DOHH2 (cell line): ENCODE measurements at regions not wholly inside any gene's neighbourhood (a gene's known extent, or its start where the extent isn't known, plus 50 kb on each side); places are given as distances from the start of the nearest gene placed in this dataset.

Experiments
- H3F3A ChIP-seq: fragments of 200-600 bp; sonication (generic), shearing (Covaris generic); 2 replicates; pipeline ENCODE4 v1.6.0; 2016; ENCODE audit warnings: antibody characterized with exemption, mild to moderate bottlenecking; ENCODE audit not compliant: control insufficient read depth, insufficient read depth
- H3K27ac ChIP-seq: fragments of 200-600 bp; sonication (generic); 2 replicates; pipeline ENCODE4 v1.5.1; 2014; ENCODE audit warnings: low read depth, mild to moderate bottlenecking, low read length, moderate library complexity
- H3K27me3 ChIP-seq: fragments of 200-600 bp; sonication (generic); 2 replicates; pipeline ENCODE4 v1.6.1; 2014; ENCODE audit warnings: mild to moderate bottlenecking, low read length, mixed read lengths; ENCODE audit not compliant: control insufficient read depth
- H3K36me3 ChIP-seq: fragments of 200-600 bp; sonication (generic); 2 replicates; pipeline ENCODE4 v1.6.1; 2014; ENCODE audit warnings: mild to moderate bottlenecking, low read length, moderate library complexity, mixed read lengths; ENCODE audit not compliant: control insufficient read depth
- H3K4me1 ChIP-seq: fragments of 200-600 bp; sonication (generic); 2 replicates; pipeline ENCODE4 v1.6.1; 2014; ENCODE audit warnings: mild to moderate bottlenecking, low read length, mixed read lengths; ENCODE audit not compliant: control insufficient read depth
- H3K4me2 ChIP-seq: fragments of 200-600 bp; sonication (generic); 2 replicates; pipeline ENCODE4 v1.6.0; 2014; ENCODE audit warnings: mild to moderate bottlenecking, low read length, moderate library complexity
- H3K4me3 ChIP-seq: fragments of 200-600 bp; sonication (generic); 2 replicates; pipeline ENCODE4 v1.5.1; 2014; ENCODE audit warnings: mild to moderate bottlenecking, low read length, mixed read lengths
- H3K79me2 ChIP-seq: fragments of 200-600 bp; sonication (generic); 2 replicates; pipeline ENCODE4 v1.6.1; 2014; ENCODE audit warnings: mild to moderate bottlenecking, low read length, mixed read lengths; ENCODE audit not compliant: control insufficient read depth
- H3K9me2 ChIP-seq: fragments of 200-600 bp; sonication (generic); replicated peaks from 2 replicates; pipeline ENCODE4 v1.6.1; 2014; ENCODE audit warnings: mild to moderate bottlenecking, low read length, mixed read lengths; ENCODE audit not compliant: control insufficient read depth
- H3K9me3 ChIP-seq: fragments of 200-600 bp; sonication (generic); 2 replicates; pipeline ENCODE4 v1.6.1; 2014; ENCODE audit warnings: antibody characterized with exemption, low read length, mixed read lengths; ENCODE audit not compliant: control insufficient read depth, insufficient read depth
- H4K20me1 ChIP-seq: fragments of 200-600 bp; sonication (generic); 2 replicates; pipeline ENCODE4 v1.6.0; 2014; ENCODE audit warnings: low read depth, mild to moderate bottlenecking, antibody characterized with exemption, low read length, moderate library complexity; ENCODE audit not compliant: control insufficient read depth, insufficient read depth
- CTCF ChIP-seq: fragments of 200-600 bp; sonication (generic); IDR thresholded peaks from one replicate; pipeline ENCODE4 v1.5.1; 2014; ENCODE audit warnings: antibody characterized with exemption, mild to moderate bottlenecking, low read depth, low read length; ENCODE audit not compliant: poor library complexity, severe bottlenecking
- EZH2phosphoT487 ChIP-seq: fragments of 200-600 bp; sonication (generic); IDR thresholded peaks from 2 replicates; pipeline ENCODE4 v1.6.1; 2017; ENCODE audit warnings: borderline replicate concordance, mild to moderate bottlenecking, antibody characterized with exemption, low read length, moderate library complexity, mixed read lengths

GRCh38 chr4:156422576-156422975 is 468.9 kb upstream of the CTSO start:
- TF ChIP-seq CTCF (no peak), EZH2phosphoT487 (no peak)
- Histone ChIP-seq H3K36me3 (no peaks in the 10 kb centered on the region), H3K9me2 (no peaks in the 10 kb centered on the region), H3K9me3 (no peaks in the 10 kb centered on the region), H3K79me2 (no peaks in the 10 kb centered on the region), H3K27ac (no peak overlapping the region), H3K4me3 (no peak overlapping the region), H3K4me1 (no peaks in the 10 kb centered on the region), H3K4me2 (no peak overlapping the region), H3K27me3 (no peaks in the 10 kb centered on the region), H3F3A (no peaks in the 10 kb centered on the region), H4K20me1 (no peaks in the 10 kb centered on the region)

- H3K27ac ChIP-seq: no peak overlapping the region
- H3K36me3 ChIP-seq: no peaks in the 10 kb centered on the region
- no peaks in the 10 kb centered on the region for H3F3A ChIP-seq
- H3K27me3 ChIP-seq: no peaks in the 10 kb centered on the region
- TF ChIP-seq CTCF: no peak
- no peak for TF ChIP-seq EZH2phosphoT487
- H3K9me2 ChIP-seq: no peaks in the 10 kb centered on the region
- no peaks in the 10 kb centered on the region for H4K20me1 ChIP-seq
- H3K4me1 ChIP-seq: no peaks in the 10 kb centered on the region
- H3K9me3 ChIP-seq: no peaks in the 10 kb centered on the region
- no peaks in the 10 kb centered on the region for H3K79me2 ChIP-seq
- H3K4me2 ChIP-seq: no peak overlapping the region
- no peak overlapping the region for H3K4me3 ChIP-seq
Observed at GRCh38 chr4:156420623-156421022, 467.0 kb upstream of the CTSO start.

- no peaks in the 10 kb centered on the region for H3K9me2 ChIP-seq
- H3K36me3 ChIP-seq: no peaks in the 10 kb centered on the region
- no peaks in the 10 kb centered on the region for H3K79me2 ChIP-seq
- H3K27ac ChIP-seq: no peak overlapping the region
- TF ChIP-seq CTCF (no peak), EZH2phosphoT487 (no peak)
- H3F3A ChIP-seq: no peaks in the 10 kb centered on the region
- H3K4me2 ChIP-seq: no peak overlapping the region
- H3K4me1 ChIP-seq: no peaks in the 10 kb centered on the region
- H3K9me3 ChIP-seq: no peaks in the 10 kb centered on the region
- H4K20me1 ChIP-seq: no peaks in the 10 kb centered on the region
- no peaks in the 10 kb centered on the region for H3K27me3 ChIP-seq
- H3K4me3 ChIP-seq: no peak overlapping the region
Observed at GRCh38 chr4:156419080-156419685, 465.5 kb upstream of the CTSO start.
